SH-SY5Y (cell line): ENCODE measurements at regions not wholly inside any gene's neighbourhood (a gene's known extent, or its start where the extent isn't known, plus 50 kb on each side); places are given as distances from the start of the nearest gene placed in this dataset.

Experiments used
- GATA2 ChIP-seq: IDR thresholded peaks from 2 replicates; pipeline ENCODE4 v1.6.1; 2011; ENCODE audit warnings: mild to moderate bottlenecking, low read depth, low read length
- GATA3 ChIP-seq: IDR thresholded peaks from 2 replicates; pipeline ENCODE4 v1.6.1; 2011; ENCODE audit warnings: low read depth, mild to moderate bottlenecking, low read length, moderate library complexity

DNA sequence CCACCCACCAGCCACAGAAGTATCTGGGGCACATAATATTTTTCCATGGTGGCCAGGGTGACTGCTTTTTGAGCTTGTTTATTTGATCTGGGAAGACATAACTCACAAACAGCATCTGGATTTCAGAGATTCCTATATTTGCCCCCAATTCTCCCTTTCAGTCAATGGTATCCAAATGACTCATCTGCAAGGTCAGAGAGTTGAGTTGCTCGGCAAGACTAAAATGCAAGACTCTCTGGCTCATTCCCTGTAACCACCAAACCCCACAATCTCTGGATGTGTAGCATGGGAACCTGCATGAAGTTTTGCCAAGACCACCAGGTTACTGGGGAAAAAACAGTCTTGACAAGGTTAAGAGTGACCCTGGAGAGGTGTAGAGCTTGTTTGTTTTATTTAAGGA, 174.9 kb upstream of the FAR2 start:
- TF ChIP-seq GATA2, result no peak
- no peak for TF ChIP-seq GATA3
